Ishikawa (cell line): ENCODE measurements at regions not wholly inside any gene's neighbourhood (a gene's known extent, or its start where the extent isn't known, plus 50 kb on each side); places are given as distances from the start of the nearest gene placed in this dataset.

Experiments
- CEBPB ChIP-seq: IDR thresholded peaks from 2 replicates; pipeline ENCODE4 v1.6.1; 2012
- CREB1 ChIP-seq: IDR thresholded peaks from 2 replicates; pipeline ENCODE4 v1.6.1; 2012; ENCODE audit warnings: low read depth
- EGR1 ChIP-seq: IDR thresholded peaks from 2 replicates; pipeline ENCODE4 v1.6.1; 2012
- EP300 ChIP-seq: IDR thresholded peaks from 2 replicates; pipeline ENCODE4 v1.6.1; 2012; ENCODE audit warnings: borderline replicate concordance
- FOXM1 ChIP-seq: IDR thresholded peaks from 2 replicates; pipeline ENCODE4 v1.6.1; 2012; ENCODE audit warnings: low read depth, borderline replicate concordance
- NFIC ChIP-seq: IDR thresholded peaks from 2 replicates; pipeline ENCODE4 v1.6.1; 2012
- RAD21 ChIP-seq: IDR thresholded peaks from 2 replicates; pipeline ENCODE4 v1.6.1; 2012; ENCODE audit warnings: low read depth
- TAF1 ChIP-seq: IDR thresholded peaks from 2 replicates; pipeline ENCODE4 v1.6.1; 2012; ENCODE audit warnings: low read depth, mild to moderate bottlenecking
- TCF12 ChIP-seq: IDR thresholded peaks from 2 replicates; pipeline ENCODE4 v1.6.1; 2012; ENCODE audit warnings: low read depth
- TEAD4 ChIP-seq: IDR thresholded peaks from 2 replicates; pipeline ENCODE4 v1.6.1; 2012
- YY1 ChIP-seq: IDR thresholded peaks from 2 replicates; pipeline ENCODE4 v1.6.1; 2012; ENCODE audit warnings: low read depth
- ZBTB7A ChIP-seq: IDR thresholded peaks from 2 replicates; pipeline ENCODE4 v1.6.1; 2012; ENCODE audit warnings: low read depth
- TF ChIP-seq, protein P1 (sequence below): IDR thresholded peaks from 2 replicates; pipeline ENCODE4 v1.6.1; 2012
- TF ChIP-seq, protein P2 (sequence below): IDR thresholded peaks from 2 replicates; pipeline ENCODE4 v1.6.1; 2012; ENCODE audit warnings: low read depth, mild to moderate bottlenecking
- TF ChIP-seq, protein P3 (sequence below): IDR thresholded peaks from 2 replicates; pipeline ENCODE4 v1.6.1; 2012

DNA sequence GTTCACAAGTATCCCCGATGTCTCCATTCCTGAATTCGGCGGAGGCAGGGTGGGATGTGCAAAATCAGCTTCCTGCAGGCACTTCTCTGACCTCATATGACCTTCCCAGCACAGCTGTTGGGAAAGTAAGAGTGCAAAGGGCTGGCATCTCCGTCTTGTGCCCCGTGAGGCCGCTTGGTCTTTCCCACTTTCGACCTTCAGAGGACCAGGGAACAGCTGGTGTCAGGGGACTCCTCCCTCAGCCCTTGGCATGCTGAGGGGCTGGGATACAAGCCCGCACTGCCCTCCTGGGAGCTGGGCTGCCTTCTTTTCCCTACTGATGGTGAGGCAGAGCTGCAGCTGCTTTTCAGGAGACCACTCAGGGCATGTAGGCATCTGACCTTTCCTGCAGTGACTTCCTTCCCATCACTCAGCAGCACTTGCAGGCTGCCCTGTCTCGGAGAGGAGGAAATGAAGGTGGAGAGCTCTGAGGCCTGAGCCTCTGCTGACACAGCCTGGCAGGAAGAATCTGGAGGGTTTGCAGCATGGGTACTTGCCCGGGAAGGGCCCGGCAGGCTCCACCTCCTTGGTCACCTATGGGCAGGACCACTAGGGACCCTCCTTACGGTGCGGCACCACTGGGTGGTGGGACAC is 277.2 kb upstream of the HS6ST1 start:
- no peak for TF ChIP-seq RAD21
- TF ChIP-seq TAF1, result no peak
- no peak for TF ChIP-seq EGR1
- TF ChIP-seq, protein P1, sequence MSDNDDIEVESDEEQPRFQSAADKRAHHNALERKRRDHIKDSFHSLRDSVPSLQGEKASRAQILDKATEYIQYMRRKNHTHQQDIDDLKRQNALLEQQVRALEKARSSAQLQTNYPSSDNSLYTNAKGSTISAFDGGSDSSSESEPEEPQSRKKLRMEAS, result no peak
- TF ChIP-seq FOXM1, result no peak
- TF ChIP-seq ZBTB7A, result no peak
- TF ChIP-seq, protein P2, sequence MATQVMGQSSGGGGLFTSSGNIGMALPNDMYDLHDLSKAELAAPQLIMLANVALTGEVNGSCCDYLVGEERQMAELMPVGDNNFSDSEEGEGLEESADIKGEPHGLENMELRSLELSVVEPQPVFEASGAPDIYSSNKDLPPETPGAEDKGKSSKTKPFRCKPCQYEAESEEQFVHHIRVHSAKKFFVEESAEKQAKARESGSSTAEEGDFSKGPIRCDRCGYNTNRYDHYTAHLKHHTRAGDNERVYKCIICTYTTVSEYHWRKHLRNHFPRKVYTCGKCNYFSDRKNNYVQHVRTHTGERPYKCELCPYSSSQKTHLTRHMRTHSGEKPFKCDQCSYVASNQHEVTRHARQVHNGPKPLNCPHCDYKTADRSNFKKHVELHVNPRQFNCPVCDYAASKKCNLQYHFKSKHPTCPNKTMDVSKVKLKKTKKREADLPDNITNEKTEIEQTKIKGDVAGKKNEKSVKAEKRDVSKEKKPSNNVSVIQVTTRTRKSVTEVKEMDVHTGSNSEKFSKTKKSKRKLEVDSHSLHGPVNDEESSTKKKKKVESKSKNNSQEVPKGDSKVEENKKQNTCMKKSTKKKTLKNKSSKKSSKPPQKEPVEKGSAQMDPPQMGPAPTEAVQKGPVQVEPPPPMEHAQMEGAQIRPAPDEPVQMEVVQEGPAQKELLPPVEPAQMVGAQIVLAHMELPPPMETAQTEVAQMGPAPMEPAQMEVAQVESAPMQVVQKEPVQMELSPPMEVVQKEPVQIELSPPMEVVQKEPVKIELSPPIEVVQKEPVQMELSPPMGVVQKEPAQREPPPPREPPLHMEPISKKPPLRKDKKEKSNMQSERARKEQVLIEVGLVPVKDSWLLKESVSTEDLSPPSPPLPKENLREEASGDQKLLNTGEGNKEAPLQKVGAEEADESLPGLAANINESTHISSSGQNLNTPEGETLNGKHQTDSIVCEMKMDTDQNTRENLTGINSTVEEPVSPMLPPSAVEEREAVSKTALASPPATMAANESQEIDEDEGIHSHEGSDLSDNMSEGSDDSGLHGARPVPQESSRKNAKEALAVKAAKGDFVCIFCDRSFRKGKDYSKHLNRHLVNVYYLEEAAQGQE, result no peak
- TF ChIP-seq NFIC, result no peak
- TF ChIP-seq CREB1, result no peak
- no peak for TF ChIP-seq TEAD4
- TF ChIP-seq TCF12, result no peak
- no peak for TF ChIP-seq CEBPB
- no peak for TF ChIP-seq YY1
- no peak for TF ChIP-seq EP300
- TF ChIP-seq, protein P3, sequence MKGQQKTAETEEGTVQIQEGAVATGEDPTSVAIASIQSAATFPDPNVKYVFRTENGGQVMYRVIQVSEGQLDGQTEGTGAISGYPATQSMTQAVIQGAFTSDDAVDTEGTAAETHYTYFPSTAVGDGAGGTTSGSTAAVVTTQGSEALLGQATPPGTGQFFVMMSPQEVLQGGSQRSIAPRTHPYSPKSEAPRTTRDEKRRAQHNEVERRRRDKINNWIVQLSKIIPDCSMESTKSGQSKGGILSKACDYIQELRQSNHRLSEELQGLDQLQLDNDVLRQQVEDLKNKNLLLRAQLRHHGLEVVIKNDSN, result no peak

DNA sequence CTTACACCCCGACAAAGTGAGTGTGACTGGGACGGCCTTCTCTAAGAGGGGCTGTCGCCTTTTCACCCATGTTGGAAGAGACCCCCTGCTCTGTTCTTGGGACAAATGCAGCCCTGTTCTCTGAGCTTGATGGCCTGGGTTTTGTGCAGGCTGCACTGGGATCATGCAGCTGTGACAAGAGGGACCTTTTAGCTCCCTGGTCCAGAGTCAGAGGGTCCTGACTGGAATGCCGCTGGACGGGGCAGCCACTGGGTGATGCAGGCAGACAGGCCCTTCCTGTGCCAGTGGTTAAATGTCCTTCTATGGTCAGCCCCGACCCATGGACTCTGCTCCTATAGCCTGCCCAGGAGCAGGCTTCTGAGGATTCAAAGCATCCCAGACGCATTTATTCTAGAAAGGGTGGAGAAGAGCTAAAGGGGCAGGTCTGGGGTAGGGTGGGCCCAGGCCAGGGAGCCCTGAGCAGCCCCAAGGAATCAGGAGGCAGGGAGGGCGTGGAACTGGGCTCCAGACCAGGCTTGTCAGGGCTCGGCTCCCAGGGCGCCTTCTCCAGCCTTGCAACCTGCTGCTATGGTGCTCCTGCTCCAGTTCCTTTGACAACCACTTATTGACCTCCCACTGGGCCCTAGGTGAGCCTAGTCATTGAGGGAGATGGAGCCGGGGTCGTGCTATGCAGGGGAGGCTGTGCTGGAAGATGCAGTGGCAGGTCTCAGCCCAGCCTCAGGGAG is 277.9 kb upstream of the HS6ST1 start:
- TF ChIP-seq TEAD4, result no peak
- TF ChIP-seq, protein P3, result no peak
- TF ChIP-seq EGR1, result no peak
- TF ChIP-seq, protein P1, result no peak
- no peak for TF ChIP-seq TCF12
- no peak for TF ChIP-seq NFIC
- no peak for TF ChIP-seq FOXM1
- no peak for TF ChIP-seq RAD21
- TF ChIP-seq CEBPB, result no peak
- TF ChIP-seq, protein P2, result no peak
- TF ChIP-seq ZBTB7A, result no peak
- no peak for TF ChIP-seq CREB1
- no peak for TF ChIP-seq EP300
- no peak for TF ChIP-seq YY1
- TF ChIP-seq TAF1, result no peak

DNA sequence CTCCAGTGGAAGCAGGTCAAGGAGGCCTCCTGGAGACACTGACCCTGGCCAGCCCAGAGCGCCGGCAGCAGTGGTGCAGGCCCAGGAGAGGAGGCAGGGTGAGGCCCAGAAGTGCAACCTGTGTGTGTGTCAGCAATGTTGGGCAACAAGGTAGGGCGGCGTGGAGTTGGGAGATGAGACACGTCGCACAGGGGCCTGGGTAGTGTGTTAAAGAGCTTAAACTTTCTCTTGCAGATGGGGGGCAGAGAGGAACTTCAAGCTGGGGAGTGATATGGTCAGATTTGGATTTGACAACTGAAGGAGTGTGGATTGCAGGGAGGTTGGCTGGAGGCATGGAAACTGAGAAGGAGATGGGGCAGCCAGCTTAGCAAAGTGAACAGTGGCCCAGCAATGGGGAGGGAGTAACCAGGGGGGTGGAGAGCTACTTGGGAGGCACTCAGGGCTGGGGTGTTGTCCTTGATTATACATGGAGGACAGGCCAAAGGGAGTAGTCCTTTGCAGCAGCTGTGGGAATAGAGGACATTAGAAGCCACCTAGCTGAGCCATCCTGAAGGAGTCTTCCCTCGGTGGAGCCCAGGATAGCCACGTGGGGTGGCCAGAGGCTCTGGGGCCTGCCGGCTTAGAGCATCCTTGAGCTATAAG is 278.6 kb upstream of the HS6ST1 start:
- TF ChIP-seq, protein P2, result no peak
- TF ChIP-seq EP300, result no peak
- TF ChIP-seq CREB1, result no peak
- no peak for TF ChIP-seq YY1

DNA sequence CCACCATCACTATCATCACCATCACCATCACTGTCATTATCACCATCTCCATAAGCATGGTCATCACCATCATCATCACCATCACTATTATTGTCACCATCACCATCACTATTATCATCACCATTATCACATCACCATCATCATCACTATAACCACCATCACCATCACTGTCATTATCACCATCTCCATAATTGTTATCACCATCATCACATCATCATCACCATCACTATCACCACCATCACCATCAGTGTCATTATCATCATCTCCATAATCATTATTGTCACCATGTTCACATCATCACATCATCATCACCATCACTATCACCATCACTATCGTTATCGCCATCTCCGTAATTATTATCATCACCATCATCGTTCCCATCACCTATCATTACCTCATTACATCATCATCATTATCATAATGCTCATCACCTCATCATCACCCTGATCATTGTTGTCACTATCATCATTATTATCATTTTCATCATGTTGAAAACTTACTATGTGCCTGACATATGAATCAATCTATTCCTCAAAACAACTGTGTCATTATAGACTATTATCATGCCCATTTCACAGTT is 280.3 kb upstream of the HS6ST1 start:
- no peak for TF ChIP-seq TAF1
- TF ChIP-seq EGR1, result no peak
- TF ChIP-seq NFIC, result no peak
- TF ChIP-seq, protein P1, result no peak
- no peak for TF ChIP-seq ZBTB7A
- no peak for TF ChIP-seq TCF12
- TF ChIP-seq CREB1, result no peak
- no peak for TF ChIP-seq CEBPB
- no peak for TF ChIP-seq YY1
- TF ChIP-seq, protein P2, result no peak
- TF ChIP-seq, protein P3, result no peak
- TF ChIP-seq EP300, result no peak
